Epidermal melanocyte (primary cell): ENCODE measurements at regions not wholly inside any gene's neighbourhood (a gene's known extent, or its start where the extent isn't known, plus 50 kb on each side); places are given as distances from the start of the nearest gene placed in this dataset.
A peak's percentile ranks its signal among the peaks of the same experiment; 100 is the strongest.
"Not testable (repeated sequence)": the region's sequence is repeated elsewhere in the genome, so short reads cannot be mapped to it uniquely, and the experiment has no call there.

ENCODE experiments used
- DNase-seq: peaks from one replicate; pipeline ENCODE4 v3.0.0; 2011; ENCODE audit warnings: low spot score; ENCODE audit not compliant: insufficient read length

DNA sequence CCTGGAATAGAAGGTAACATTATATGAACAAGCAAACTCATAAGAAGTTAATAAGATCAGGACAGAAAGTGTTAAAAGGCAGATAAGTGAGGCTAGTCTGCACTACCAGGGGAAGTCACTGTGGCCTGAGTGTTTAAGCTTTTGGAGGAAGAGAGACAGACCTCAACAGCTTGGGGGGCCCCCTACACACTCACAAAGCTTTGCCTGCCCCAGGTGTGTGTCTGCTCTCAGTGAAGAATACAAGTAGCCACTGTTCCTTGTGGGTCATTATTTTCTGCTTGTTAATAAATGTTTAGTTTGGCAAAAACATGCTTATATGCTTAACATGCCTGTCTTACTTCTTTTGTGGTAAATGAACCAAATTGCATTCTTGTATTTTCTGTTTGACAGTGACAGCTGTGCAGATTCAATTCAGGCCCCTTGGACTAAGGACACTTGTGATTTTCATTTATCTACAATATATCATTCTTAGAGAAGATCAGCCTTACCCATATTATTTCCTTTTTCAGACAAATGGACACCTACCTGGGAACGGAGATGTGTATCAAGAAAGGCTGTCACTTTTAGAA, 50.7 kb upstream of the C12orf71 start:
- no peak for DNase-seq

DNA sequence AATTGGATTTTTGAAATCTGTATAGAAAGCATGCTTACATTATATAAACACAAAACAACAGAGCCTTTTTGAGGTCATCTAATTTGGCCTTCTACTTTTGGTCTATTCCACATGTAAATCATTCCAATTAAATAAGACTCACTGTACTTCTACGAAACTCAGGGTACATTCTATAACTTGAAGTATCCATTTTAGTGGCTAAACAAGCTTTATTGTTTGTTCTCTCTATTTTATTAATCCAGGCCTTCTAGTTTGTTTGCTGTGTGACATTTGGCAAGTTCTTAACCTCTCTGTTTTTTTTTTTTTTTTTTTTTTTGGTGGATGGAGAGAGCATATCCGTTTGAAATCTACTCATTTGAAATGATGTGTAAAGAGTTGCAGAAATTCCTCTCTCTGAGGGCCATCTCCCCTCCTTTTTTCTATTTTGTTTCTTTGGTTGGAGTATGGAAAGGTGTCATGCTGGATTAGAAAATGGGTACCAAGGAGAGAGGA, 58.1 kb upstream of the C12orf71 start:
- no peak for DNase-seq

GRCh38 chr12:27142101-27142721, 59.8 kb upstream of the C12orf71 start:
- DNase-seq = peak; percentile 80

GRCh38 chr12:27143256-27144069, 61.1 kb upstream of the C12orf71 start:
- no peak for DNase-seq

DNA sequence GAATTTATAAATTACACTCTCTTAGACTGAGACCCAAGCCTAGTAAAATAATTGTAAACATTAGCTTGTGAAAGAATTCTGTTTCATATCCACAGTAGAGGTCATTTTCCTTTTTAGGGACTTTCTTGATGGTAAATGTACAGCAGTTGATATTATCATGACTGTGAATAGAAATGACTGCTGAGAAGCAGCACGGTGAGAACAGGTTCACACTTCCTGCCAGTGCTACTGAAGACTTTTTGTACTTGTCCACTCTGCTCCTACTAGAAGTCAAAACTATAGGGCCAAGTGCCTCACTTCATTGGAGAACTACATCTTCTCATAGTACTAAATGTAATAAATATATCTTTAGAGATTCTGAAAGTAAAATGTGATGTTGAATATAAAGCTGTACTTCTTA, 63.3 kb upstream of the C12orf71 start:
- DNase-seq = not testable (repeated sequence)

GRCh38 chr12:27148373-27148772, 66.0 kb upstream of the C12orf71 start:
- no peak for DNase-seq

DNA sequence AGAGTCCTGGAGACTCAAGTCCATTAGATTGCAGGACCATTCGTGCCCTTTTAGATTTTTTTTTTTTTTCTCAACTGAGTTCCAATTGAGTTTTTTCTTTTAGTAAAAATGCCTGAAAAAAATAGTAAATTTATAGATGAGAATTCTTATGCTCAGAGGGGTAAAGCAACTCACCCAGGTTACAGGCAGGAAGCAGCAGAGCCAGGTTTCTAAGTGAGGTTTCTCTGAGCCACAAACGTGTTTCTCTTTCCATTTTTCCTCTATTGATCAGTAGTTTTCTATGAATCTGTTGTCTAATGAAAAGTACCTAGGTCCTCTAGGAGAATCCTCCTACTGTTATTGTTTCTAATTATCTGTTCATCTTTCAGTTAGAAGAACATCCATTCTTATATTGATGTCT, 66.4 kb upstream of the C12orf71 start:
- DNase-seq = no peak

- DNase-seq = no peak
These were observed 69.1 kb upstream of the C12orf71 start for GRCh38 chr12:27151479-27151878.

DNA sequence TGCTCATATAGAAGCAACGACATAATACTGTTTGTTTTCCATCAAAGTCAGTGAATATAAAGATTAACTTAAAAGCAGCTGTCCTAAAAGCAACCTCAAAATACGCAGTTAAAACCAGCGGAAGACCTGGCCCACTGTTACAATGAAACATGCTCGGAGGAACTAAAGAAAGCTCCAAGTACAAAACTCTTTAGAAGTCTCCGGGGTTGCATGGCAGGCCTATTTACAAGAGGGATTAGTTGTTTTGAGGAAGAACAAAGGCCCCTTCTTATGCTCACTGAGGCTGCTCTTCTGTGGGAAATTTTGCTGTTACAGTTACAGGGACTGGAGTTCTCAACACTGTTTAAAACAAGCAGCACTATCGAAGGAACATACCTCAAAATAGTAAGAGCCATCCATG, 75.9 kb upstream of the C12orf71 start:
- peak; percentile 33 for DNase-seq

- no peak for DNase-seq
These were observed 79.3 kb upstream of the C12orf71 start for GRCh38 chr12:27161458-27162228.

DNA sequence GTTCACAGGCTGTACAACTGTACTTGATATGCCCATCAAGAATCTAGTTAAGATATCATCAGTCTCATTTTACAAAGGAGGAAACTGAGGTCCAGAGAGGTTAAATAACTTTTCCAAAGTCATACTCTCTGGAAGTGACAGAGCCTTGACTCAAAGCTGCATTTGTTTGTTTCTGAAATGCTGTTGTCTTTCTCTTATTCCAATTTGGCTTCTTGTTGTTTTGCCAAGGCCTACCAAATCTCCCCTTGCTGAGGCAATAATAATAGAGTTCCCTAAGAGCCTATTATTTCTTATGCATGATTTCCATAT, 79.8 kb upstream of the C12orf71 start:
- no peak for DNase-seq

- no peak for DNase-seq
These were observed 80.8 kb upstream of the C12orf71 start for GRCh38 chr12:27163048-27163715.

DNA sequence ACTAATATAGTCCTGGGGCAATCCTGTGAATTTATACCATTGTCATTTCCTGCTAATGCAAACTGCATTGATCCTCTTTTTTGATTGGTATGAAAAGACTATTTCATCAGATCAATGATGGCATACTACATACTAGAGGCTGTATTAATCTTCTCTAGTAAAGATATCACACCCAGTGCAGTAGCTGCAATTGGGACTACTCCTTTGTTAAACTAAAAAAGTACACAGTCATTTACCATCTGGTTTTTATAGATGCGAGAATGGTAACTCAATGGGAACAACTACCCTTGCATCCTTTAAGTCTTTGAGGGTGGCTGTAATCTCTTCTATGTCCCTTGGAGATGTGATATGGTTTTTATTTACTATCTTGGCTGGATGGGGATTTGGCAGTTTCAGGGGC, 80.2 kb upstream of the STK38L start:
- DNase-seq = no peak

- no peak for DNase-seq
These were observed 79.6 kb upstream of the STK38L start for GRCh38 chr12:27164330-27165040.

DNA sequence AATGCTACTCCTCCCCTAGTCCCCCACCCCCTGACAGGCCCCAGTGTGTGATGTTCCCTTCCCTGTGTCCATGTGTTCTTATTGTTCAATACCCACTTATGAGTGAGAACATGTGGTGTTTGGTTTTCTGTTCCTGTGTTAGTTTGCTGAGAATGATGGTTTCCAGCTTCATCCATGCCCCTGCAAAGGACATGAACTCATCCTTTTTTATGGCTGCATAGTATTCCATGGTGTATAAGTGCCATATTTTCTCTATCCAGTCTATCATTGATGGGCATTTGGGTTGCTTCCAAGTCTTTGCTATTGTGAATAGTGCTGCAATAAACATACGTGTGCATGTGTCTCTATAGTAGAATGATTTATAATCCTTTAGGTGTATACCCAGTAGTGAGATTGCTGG, 78.1 kb upstream of the STK38L start:
- DNase-seq = not testable (repeated sequence)

- not testable (repeated sequence) for DNase-seq
These were observed 72.6 kb upstream of the STK38L start for GRCh38 chr12:27171494-27171893.

- no peak for DNase-seq
These were observed 67.3 kb upstream of the STK38L start for GRCh38 chr12:27176765-27177164.

GRCh38 chr12:27177706-27178105, 66.4 kb upstream of the STK38L start:
- no peak for DNase-seq

DNA sequence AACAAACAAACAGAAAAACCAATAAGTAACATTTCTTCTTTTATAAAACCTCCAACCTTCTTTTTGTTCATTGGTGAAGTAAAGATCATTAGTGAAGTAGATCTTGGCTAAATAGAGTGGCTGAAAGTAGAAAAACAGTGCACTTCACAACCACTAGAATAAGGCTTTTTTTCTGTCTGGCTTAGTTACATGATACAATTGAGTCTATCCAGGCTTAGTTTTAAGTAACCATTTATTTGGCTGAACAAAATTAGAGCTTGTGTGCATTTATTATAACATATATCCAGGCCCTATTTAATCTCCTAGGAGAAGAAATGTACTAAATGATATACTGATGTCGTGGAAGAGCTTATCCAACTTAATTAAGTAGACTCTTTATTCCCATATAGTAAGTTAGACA, 65.8 kb upstream of the STK38L start:
- DNase-seq = no peak

DNA sequence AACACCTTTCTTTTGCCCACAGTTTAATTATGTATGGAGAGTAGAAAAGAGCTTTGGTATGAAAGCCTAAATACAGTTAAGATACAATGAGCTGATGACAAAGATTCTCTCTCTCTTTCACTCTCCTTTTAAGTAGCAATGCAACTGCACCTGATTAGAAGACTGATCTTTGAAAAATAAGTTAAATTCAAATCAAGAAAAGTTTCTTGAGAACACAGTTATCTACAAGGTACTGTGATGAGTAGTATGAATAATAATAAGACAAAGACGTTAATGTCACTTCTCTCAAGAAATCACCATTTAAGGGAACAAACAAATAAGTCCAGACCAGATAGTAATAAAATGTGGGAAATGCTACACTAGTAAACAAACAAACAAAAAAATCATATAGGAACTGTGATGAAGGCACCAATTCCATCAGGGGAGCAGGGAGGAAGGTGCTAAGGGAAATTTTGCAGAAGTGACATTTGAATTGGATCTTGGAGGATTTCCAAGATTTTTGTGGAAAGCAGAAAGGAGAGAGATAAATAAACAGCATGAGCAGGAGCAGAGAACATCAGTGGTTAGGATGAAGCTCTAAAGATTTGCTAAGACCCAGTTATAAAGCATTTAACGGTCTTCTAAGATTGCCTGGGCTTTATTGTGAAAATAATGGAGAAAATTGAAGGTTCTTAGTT, 65.2 kb upstream of the STK38L start:
- DNase-seq = no peak
